Hepatic stellate cell (primary cell): ENCODE measurements at regions not wholly inside any gene's neighbourhood (a gene's known extent, or its start where the extent isn't known, plus 50 kb on each side); places are given as distances from the start of the nearest gene placed in this dataset.

Experiments used
- DNase-seq: peaks from one replicate; pipeline ENCODE4 v3.0.0; 2011; ENCODE audit warnings: low spot score

DNA sequence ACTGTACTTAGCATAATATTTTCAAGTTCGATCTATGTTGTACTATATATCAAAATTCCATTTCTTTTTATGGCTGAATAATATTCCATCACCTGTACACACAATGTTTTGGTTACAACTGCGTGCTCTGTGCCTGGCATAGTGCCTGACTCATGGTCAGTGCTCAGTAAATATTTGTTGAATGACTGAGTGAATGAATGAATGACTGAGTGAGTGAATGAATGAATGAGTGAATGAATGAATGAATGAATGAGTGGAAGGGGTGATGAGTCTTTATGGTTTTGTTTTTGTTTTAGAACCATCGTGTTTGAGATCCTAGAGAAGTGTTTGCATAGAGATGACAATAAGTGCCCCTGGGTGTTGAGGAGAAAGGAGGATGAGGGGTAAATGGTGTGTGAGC is 155.3 kb downstream of the MRM1 start:
- DNase-seq, result no peak

DNA sequence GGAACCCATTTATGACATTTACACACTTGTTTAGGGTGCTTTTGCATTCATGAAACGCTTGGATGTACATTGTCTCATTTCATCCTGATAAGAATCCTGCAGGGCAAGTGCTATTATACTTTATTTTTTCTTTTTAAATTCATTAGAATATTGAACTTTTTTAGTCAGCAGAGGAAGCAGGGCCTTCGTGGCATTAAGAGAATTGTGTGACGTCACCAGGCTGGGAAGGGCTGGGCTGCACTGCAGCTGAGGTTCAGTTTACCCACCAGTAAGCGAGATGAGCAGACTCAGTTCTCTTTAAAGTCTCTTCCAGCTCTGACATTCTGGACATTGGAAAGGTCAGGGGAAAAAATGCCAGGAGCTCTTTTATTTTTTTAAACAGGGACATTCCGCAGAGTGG is 159.0 kb downstream of the MRM1 start:
- DNase-seq, result no peak

DNA sequence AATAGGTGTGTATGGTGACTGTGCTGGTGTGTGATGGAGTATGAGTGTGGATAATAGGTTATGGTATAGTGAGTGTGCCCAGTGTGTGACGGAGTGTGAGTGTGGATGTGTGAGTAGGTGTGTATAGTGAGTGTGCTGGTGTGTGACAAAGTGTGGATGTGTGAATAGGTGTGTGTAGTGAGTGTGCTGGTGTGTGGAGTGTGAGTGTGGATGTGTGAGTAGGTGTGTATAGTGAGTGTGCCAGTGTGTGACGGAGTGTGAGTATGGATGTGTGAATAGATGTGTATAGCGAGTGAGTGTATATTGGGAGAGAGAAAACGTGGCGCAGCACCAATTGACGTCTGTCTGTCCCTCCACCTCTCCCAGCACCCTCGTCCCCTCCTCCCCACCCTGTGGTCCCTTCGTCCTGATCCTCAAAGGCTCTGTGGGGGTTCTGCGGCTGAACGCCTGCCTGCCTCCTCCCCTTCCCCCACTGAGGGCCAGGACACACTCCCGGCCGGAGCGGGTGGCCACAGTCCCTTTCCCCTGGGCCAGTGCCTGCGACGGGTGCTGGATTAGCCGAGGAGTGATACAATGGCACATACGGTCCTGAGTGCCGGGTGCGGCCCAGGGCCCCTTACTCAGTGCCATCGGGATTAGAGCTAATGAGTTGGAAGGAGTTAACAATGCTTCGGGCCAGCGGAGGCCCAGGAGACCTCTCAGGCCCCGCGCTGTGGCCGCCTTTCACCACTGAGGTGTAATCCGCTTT is 160.0 kb downstream of the MRM1 start:
- DNase-seq, result no peak

DNA sequence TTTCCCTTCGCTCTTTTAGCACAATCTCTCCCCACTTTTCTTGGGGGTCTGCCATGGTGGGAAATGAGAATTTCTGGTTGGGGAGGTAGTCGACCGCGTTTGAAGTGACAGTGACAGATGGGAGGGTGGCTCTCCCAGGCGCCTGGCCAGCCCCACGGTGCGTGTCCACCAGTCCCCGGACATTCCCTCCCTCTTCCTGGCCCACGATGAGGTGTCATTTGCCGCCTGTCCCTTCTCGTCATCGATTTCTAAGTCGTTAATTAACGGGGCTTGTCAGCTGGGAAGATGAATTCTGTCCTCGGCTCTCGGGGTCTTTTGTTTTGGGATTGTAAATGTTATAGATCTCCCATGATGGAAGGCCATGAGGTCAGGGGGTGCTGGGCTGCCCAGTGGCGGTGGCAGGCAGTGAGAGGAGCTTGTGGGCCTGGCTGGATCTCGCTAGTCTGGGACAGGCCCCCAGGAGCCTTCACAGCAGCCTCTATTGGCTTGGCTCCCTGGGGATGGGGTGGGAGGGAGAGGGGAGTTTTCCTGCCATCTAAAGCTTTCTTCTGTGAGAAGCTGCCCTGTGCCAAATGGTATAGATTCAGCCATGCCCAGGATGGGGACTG is 164.2 kb downstream of the MRM1 start:
- DNase-seq, result no peak

DNA sequence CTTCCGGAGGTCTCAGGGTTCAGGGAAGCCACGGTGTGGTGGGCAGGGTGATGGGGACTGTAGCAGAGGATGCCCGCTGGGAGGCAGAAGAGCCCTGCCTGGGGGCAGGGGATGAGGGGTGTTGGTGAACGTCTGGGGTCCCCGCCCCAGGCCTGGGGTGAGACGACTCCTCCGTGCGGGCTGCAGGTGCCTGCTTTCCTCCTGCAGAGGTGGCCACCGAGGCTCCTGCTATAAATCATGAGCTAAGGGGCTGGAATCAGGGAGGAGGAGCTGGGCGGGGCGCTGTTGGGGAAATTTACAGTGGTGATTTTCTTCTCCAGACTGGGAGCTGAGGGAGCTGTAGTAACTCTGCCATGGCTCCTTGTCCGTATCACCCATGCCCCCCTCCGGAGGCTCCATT is 167.0 kb downstream of the MRM1 start:
- no peak for DNase-seq

DNA sequence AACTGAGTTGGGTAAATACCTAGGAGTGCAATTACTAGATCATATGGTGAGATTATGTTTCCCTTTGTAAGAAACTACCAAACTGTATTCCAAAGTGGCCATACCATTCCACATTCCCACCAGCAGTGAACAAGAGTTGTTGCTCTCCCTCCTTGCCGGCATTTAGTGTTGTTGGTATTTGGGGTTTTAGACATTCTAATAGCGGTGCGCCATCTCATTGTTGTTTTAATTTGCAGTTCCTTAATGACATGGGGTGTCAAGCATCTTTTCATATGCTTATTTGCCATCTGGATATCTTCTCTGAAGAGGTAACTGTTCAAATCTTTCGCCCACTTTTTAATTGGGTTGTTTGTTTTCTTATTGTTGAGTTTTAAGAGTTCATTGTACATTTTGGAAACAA is 164.2 kb upstream of the LHX1 start:
- no peak for DNase-seq

DNA sequence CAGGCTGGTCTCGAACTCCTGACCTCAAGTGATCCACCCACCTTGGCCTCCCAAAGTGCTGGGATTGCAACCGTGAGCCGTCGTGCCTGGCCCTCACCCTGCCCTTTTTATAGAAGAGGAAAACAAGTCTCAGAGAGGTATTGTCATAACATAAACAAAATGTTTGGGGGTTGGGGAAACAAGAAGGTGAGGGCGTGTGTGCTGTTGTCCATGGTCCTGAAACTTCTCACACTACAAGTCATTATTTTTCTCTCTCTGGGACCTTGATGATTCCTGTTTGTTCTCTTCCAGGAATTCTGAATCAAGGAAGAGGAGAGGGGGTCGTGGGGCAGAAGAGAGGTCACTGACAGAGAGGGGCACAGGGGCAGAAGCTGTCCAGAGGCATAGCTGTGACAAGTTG is 160.2 kb upstream of the LHX1 start:
- DNase-seq, result no peak

DNA sequence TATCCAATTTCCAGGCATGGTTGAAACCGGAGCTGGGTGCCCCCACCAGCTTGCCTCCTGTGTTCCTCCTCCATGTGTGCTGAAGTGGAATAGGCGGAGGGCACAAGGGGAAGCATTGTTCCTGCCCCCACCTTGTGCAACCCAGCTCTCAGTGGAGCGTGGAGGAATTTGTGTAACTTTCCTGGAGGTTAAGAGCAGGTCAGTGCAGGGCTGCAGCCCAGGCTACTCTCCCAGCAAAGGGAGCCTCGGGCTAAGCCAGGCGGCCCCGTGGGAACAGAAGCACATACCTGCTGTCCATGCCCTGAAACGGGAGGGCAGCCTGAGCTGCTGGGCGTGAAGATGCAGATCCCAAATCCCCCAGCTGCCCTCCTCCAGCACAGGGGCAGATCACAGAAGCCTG is 158.8 kb upstream of the LHX1 start:
- DNase-seq, result no peak

DNA sequence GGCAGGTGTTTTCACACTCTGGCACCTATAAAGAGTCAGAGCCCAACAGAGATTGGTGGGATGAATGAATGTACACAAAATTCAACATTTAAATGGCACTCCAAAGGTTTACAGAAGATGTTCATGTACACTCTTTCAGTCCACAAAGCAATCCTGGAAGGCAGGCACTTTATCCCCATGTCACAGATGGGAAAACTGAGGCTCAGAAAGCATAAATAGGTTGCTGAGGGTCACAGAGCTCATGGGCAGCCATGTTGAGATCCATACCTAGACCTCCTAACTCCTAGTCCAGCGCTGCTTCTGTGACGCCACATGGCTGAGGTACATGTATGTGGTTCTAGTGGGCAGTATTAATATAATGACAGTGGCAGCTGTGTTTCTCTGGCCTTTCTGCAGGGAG is 157.7 kb upstream of the LHX1 start:
- no peak for DNase-seq

DNA sequence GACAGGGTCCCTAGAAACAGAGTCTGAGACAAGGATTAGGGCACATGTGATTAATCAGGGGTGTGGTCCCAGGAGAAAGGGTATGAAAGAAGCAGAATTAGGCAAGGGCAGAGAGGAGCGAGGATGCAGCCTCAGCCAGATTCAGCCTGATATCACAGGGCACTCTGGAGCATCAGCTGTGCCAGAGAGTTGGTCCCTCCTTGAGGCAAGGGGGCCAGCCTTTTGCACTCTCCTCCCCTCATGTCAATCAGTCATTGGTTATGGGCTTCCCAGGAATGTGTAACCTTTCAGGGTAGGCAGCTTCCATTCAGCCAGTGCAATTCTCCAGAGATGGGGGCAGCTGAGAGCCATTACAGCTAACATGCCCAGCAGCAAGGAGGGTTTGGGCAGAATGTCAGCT is 152.6 kb upstream of the LHX1 start:
- no peak for DNase-seq

DNA sequence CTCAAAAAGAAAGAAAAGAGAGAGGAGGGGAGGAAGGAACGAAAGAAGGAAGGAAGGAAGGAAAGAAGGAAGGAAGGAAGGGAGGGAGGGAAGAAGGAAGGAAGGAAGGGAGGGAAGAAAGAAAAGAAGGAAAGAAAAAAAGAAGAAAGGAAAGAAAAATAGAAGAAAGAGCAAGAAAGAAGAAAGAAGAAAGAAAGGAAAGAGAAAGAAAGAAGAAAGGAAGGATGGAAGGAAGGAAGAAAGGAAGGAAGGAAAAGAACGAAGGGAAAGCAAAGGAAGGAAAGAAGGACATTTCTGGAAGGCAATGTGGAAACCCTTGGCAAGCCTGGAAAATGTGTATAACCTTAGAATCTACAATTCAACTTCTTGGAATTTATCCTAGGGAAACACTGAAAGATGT is 150.4 kb upstream of the LHX1 start:
- no peak for DNase-seq

DNA sequence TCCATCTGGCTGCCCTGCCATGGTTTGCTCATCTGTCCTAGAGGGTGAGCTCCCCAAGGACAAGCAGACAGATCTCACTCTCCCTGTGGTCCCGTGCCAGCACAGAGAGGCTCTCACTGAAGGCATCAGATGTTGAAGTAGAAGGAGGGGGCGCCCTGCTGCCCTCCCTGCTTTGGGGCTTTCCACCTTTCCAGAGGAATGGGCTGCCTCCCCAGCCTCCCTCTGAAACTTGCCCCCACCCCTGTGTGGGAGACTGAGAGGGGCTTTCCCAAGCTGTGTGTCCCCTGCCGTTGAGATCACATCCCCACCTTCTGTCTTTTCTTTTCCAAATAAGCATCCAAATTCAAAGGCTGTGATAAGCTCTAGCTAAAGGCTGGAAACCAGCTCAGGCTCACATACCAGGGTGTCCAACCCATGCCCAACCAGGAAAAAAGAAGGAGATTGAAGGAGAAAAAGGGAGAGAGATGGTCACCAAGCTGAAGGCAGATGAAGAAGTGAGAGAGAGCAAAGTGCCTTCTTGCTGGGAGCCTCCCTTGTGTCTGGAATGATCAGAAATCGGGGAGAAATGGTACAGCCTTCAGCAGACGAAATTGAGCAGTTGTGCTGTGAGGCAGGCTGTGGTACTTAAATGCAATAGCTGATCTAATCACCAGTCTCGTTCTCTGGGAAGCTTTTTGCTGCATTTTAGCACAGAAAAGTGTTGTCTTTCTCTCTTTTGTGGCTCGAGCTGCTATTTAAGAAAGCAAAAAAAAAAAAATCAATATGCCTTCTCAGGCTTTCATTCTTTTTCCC is 145.9 kb upstream of the LHX1 start:
- DNase-seq, result no peak

DNA sequence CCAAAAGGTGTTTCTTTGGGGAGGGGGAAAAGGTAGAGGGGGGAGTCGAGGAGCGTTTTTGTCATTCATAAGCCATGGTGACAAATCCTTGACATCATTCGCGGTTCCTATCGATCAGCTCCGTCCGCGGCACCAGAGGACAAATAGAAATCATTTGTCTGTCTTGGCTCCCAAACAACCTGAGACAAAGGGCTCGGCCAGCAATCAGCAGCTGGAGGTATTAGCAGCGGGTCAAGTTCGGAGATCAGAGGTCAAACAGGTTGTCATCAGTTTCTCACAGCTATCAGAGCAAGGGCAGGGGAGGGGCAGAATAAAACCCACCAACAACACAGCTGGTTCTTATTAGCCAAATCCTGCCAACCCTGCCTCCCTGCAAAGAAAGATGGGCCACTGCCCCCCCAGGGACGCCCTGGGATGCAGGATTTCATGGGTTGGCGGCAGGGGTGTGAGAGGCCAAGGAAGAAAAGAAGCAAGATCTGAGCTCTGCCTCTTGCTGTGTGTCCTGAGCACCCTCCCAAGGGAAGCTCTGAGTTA is 145.3 kb upstream of the LHX1 start:
- no peak for DNase-seq

DNA sequence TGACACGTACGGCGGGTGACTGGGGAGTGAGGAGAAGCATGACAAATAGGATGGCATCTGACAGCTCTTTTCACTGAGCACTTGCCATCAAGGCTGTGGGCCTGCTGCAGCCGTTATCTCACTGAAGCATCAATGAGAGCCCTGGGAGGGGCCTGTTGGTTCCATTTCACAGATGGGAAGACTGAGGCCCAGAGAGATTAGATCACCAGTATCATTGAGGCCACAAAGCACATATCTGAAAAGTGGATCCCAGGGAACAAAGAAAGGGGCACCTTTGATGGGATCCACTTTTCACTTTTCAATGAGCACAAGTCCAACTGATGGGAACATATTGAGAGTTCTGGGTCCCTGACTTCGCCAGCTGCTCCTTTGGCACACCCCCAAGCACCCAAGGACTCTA is 144.4 kb upstream of the LHX1 start:
- no peak for DNase-seq

DNA sequence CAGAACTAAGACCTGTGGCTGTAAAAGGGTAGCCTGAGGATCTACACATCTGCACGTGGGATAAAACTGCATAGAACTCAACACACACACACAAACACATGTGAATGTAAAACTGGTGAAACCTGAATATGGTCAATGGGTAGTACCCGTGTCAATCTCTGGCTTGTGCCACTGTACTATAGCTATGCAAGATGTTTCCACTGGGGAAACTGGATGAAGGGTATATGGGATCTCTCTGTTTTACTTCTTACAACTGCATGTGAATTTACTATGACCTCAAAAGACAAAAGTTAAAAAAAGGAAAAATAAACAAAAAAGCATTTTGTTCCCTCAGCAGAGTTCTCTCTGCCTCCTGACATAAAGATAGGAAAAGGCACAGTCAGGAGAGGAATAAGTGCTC is 143.3 kb upstream of the LHX1 start:
- DNase-seq, result no peak

DNA sequence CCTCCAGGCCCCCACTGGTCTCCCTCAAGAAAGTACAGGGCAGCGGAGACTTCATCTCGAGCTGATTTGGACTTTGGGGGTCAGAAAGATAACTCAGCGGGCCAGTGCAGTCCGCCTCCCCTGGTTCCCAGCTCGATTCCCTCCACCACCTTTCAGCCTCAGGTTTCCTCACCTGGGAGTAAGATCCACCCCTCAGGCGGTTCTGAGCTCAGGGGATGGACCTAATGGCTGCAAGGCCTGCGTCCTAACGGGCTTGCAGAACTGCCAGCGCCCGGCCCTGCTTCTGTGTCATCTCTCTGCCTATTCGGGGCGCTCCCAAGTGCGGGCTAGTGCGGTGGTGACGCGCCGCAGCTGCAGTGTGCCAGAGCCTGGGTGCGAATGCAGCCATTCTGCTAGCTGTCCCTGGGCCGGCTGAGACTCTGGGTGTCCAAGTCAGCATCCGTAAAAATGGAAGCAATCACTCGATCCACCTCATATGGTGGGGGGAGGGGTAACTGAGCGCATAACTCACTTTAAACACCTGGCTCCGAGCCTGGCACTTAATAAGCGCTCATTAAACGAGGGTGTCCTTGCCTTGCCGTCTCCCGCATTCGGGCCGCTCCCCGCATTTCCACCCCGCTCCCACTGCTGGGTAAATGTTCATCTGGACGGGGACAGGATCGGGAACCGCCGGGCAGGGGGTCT is 129.6 kb upstream of the LHX1 start:
- DNase-seq, result no peak

DNA sequence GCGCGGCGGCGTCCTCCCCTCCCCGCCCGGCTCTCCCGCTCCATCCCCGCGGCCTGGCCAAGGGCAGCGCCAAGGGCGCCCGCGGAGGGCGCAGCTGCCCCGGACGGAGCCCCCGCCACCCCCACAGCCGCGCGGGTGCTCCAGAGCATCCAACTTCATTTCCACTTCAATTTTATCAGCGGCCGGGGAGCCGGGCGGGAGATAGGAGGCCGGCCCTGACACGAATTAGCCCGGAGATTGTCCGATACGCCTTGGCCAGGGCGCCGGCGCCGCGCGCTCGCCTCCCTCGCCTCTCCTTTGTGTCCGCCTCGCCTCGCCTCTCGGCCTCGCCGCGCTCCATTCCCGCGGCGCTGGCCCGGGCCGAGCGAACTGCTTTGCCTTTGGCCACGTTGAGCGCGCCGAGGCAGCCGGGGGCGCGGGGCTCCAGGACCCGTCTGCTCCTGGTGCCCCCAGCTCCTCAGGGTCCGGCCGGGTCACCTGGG is 129.1 kb upstream of the LHX1 start:
- no peak for DNase-seq

DNA sequence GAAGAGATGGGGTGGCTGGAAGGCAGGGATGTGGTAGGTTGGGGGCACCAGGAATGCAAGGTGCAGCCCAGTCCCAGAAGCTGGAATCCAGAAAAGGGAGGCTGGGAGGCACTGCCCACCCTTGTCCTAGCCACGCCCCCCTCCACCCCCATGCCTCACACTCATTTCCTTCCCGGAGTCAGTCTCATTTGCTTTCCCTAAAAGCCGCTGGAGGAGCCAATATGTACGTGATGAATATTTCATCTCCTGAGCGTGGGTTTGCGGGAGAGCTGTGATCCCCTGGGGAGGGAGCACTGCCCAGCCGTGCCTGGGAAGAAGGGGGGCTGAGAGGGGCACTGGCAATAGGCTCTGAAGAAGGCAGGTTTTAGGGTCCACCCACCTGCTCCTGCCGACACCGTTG is 124.5 kb upstream of the LHX1 start:
- DNase-seq, result no peak

DNA sequence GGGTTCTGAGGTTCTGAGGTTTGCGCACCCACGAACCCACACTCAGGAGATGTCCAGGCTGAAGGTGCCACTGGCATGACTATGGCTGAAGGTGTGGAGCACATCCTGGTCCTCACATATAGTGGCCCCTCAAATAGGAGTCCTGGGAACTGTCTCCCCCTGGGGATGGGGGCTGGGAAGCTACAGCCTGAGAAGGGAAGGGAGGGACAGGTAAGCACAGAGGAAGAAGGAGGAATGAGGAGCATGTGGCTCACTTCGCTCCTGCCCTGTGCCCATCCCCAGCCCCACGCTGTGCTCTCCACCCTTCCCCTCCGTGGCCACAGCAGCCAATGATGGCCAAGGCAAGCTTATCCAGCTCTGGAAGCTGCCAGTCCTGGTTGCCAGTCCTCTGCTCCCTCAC is 123.9 kb upstream of the LHX1 start:
- no peak for DNase-seq

DNA sequence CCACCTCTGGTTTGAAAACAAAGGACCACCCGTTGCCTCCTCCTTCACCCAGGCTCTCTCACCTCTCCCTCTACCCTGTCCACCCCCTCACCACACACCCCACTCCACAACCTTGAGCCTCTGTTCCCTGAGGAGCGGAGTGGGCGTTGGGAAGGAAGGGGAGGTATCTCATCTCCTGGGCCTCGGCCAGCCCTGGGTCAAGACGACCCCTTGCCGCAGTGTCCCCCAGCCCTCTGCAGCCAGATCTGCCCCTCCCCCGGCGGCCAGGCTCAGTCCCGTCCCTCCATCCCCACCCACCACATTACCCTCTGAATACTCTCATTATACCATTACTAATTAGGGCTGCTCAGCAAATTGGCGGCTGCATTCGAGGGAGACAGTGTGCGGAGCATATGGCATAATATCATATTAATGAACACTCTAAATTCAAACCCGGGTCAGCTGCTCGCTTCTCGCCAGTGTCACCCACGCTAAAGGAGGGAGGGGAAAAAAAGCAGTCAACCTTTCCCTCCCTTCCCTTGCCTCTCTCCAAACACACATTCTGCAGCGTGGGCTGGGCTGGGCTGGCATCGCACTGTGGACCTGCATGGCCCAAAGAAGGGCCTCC is 123.2 kb upstream of the LHX1 start:
- DNase-seq, result no peak

DNA sequence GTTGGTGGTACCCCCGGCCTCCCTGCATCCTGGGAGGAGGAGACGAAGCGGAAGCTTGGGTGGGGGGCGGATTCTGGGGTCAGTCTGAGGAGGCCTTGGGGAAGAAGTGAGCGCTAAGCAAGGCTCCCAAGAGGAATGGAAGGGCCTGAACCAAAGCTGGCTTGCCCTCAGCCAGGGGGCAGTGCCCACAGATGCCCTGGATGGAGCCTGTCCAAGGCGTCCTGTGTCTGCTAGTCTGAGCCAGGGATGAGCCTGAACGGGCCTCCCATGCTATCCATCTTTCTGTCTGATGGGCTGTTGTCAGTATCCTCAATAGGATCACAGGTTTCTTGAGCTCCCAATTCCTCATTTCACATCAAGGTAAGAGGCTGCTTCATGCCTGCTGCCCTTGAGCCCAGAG is 122.3 kb upstream of the LHX1 start:
- no peak for DNase-seq
